OCI-LY1 (cell line): ENCODE measurements at regions not wholly inside any gene's neighbourhood (a gene's known extent, or its start where the extent isn't known, plus 50 kb on each side); places are given as distances from the start of the nearest gene placed in this dataset.

Experiments used
- H2AFZ ChIP-seq: fragments of 200-600 bp; sonication (generic), shearing (Covaris generic); 2 replicates; pipeline ENCODE4 v1.6.0; 2014; ENCODE audit warnings: antibody characterized with exemption, mild to moderate bottlenecking, low read length
- H3F3A ChIP-seq: fragments of 200-600 bp; sonication (generic), shearing (Covaris generic); 2 replicates; pipeline ENCODE4 v1.6.0; 2014; ENCODE audit warnings: mild to moderate bottlenecking, antibody characterized with exemption, low read length, moderate library complexity; ENCODE audit not compliant: insufficient read depth
- H3K27ac ChIP-seq: fragments of 200-600 bp; sonication (generic); 2 replicates; pipeline ENCODE4 v1.5.1; 2014; ENCODE audit warnings: low read length, mixed run types, mild to moderate bottlenecking, low read depth; ENCODE audit not compliant: poor library complexity, severe bottlenecking
- H3K27me3 ChIP-seq: fragments of 200-600 bp; sonication (generic); 2 replicates; pipeline ENCODE4 v1.6.0; 2014; ENCODE audit warnings: antibody characterized with exemption, mild to moderate bottlenecking, low read length, moderate library complexity; ENCODE audit not compliant: insufficient read depth
- H3K36me3 ChIP-seq: fragments of 200-600 bp; sonication (generic); 2 replicates; pipeline ENCODE4 v1.6.1; 2014; ENCODE audit warnings: mild to moderate bottlenecking, antibody characterized with exemption, low read length, moderate library complexity, mixed read lengths; ENCODE audit not compliant: insufficient read depth
- H3K4me1 ChIP-seq: fragments of 200-600 bp; sonication (generic); 2 replicates; pipeline ENCODE4 v1.5.1; 2014; ENCODE audit warnings: mild to moderate bottlenecking, low read length, moderate library complexity; ENCODE audit not compliant: insufficient read depth, severe bottlenecking
- H3K4me2 ChIP-seq: fragments of 200-600 bp; sonication (generic), shearing (Covaris generic); 2 replicates; pipeline ENCODE4 v1.6.1; 2014; ENCODE audit warnings: low read length
- H3K4me3 ChIP-seq: fragments of 200-600 bp; sonication (generic); 2 replicates; pipeline ENCODE4 v1.5.1; 2014; ENCODE audit warnings: low read length, low read depth, mild to moderate bottlenecking, mixed read lengths; ENCODE audit not compliant: poor library complexity, severe bottlenecking
- H3K79me2 ChIP-seq: fragments of 200-600 bp; shearing (Covaris generic); 2 replicates; pipeline ENCODE4 v1.6.1; 2016; ENCODE audit warnings: mixed run types, low read length, mixed read lengths; ENCODE audit not compliant: insufficient read depth
- H3K9ac ChIP-seq: fragments of 200-600 bp; sonication (generic), shearing (Covaris generic); 2 replicates; pipeline ENCODE4 v1.6.1; 2014; ENCODE audit warnings: mild to moderate bottlenecking, low read length, mixed read lengths
- H3K9me2 ChIP-seq: fragments of 200-600 bp; sonication (generic), shearing (Covaris generic); 2 replicates; pipeline ENCODE4 v1.6.1; 2014; ENCODE audit warnings: low read depth, mild to moderate bottlenecking, low read length, mixed read lengths
- H3K9me3 ChIP-seq: fragments of 200-600 bp; shearing (Covaris generic); 2 replicates; pipeline ENCODE4 v1.6.1; 2014; ENCODE audit warnings: low read length, mixed read lengths
- H4K20me1 ChIP-seq: fragments of 200-600 bp; sonication (generic), shearing (Covaris generic); 2 replicates; pipeline ENCODE4 v1.6.0; 2016; ENCODE audit warnings: mild to moderate bottlenecking, low read length; ENCODE audit not compliant: insufficient read depth
- EZH2 ChIP-seq: fragments of 200-600 bp; sonication (generic), shearing (Covaris generic); IDR thresholded peaks from 2 replicates; pipeline ENCODE4 v1.8.0; 2017; ENCODE audit warnings: borderline replicate concordance, mixed run types, mild to moderate bottlenecking, antibody characterized with exemption, low read length, moderate library complexity, mixed read lengths
- TF ChIP-seq, protein P1 (sequence below): fragments of 200-600 bp; sonication (generic), shearing (Covaris generic); IDR thresholded peaks from 2 replicates; pipeline ENCODE4 v1.5.1; 2017; ENCODE audit warnings: mild to moderate bottlenecking, antibody characterized with exemption, low read length, moderate library complexity, mixed read lengths

DNA sequence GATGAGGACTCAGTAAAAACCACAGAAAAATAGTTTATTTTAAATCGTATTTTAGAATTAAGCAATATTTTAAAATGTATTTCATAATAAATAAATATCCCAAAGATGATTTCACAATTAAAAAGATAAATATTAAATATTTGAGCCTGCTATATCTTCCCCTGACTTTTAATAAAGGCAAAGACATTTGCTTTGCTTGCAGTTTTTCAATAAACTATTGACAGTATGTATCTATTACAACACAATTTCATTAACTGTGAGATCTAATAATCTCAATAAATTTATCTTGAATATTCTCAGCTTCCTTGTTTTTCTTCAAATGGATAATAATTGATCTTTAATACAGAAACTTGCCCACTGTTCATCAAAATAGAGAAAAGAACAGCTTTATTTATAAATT, 186.2 kb upstream of the TARS1 start:
- H2AFZ ChIP-seq = no peak overlapping the region
- H3K27ac ChIP-seq = no peak overlapping the region
- TF ChIP-seq, protein P1, sequence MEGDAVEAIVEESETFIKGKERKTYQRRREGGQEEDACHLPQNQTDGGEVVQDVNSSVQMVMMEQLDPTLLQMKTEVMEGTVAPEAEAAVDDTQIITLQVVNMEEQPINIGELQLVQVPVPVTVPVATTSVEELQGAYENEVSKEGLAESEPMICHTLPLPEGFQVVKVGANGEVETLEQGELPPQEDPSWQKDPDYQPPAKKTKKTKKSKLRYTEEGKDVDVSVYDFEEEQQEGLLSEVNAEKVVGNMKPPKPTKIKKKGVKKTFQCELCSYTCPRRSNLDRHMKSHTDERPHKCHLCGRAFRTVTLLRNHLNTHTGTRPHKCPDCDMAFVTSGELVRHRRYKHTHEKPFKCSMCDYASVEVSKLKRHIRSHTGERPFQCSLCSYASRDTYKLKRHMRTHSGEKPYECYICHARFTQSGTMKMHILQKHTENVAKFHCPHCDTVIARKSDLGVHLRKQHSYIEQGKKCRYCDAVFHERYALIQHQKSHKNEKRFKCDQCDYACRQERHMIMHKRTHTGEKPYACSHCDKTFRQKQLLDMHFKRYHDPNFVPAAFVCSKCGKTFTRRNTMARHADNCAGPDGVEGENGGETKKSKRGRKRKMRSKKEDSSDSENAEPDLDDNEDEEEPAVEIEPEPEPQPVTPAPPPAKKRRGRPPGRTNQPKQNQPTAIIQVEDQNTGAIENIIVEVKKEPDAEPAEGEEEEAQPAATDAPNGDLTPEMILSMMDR = no peak
- no peak for TF ChIP-seq EZH2
- no peak overlapping the region for H3K4me3 ChIP-seq
- H3K79me2 ChIP-seq = no peaks in the 10 kb centered on the region
- no peaks in the 10 kb centered on the region for H3K36me3 ChIP-seq
- H3K4me2 ChIP-seq = no peak overlapping the region
- H4K20me1 ChIP-seq = no peaks in the 10 kb centered on the region
- H3K9me3 ChIP-seq = no peaks in the 10 kb centered on the region
- no peaks in the 10 kb centered on the region for H3K9me2 ChIP-seq
- H3K4me1 ChIP-seq = no peaks in the 10 kb centered on the region
- H3F3A ChIP-seq = no peaks in the 10 kb centered on the region
- no peak overlapping the region for H3K9ac ChIP-seq
- no peaks in the 10 kb centered on the region for H3K27me3 ChIP-seq

DNA sequence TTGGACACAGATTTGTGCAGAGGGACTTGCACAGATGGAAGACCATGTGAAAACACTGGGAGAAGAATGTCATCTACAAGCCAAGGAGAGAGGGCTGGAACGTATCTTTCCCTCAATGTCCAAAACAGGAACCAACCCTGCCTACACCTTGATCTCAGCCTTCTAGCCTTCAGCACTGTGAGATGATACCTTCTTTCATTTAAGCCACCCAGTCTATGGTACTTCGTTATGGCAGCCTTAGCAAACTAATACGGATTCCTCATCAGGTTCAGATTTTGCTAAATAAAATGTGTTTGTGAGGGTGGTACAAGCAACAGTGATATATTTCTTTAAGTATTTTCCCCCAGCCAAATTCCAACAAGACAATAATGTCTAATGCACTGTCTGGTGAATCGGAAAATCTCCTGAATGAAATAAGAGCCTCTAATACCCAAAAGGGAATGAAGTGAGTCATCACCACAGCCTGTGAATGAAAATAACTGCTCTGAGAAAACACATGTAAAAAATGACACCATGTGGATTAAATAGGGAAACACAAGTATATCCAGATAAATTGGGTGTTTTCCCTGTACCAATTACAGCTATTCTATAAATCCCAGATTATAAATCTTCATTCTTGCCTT, 182.8 kb upstream of the TARS1 start:
- no peak overlapping the region for H3K4me3 ChIP-seq
- no peaks in the 10 kb centered on the region for H3K27me3 ChIP-seq
- H2AFZ ChIP-seq = no peak overlapping the region
- TF ChIP-seq, protein P1 = no peak
- TF ChIP-seq EZH2 = no peak
- H4K20me1 ChIP-seq = no peaks in the 10 kb centered on the region
- H3K36me3 ChIP-seq = no peaks in the 10 kb centered on the region
- no peak overlapping the region for H3K4me2 ChIP-seq
- H3K9me2 ChIP-seq = no peaks in the 10 kb centered on the region
- H3F3A ChIP-seq = no peaks in the 10 kb centered on the region
- H3K9ac ChIP-seq = no peak overlapping the region
- no peaks in the 10 kb centered on the region for H3K9me3 ChIP-seq
- no peaks in the 10 kb centered on the region for H3K4me1 ChIP-seq
- H3K27ac ChIP-seq = no peak overlapping the region
- H3K79me2 ChIP-seq = no peaks in the 10 kb centered on the region

GRCh38 chr5:33258553-33258952, 182.2 kb upstream of the TARS1 start:
- no peak overlapping the region for H3K27ac ChIP-seq
- no peak overlapping the region for H3K4me2 ChIP-seq
- H4K20me1 ChIP-seq = no peaks in the 10 kb centered on the region
- H2AFZ ChIP-seq = no peak overlapping the region
- no peak overlapping the region for H3K4me3 ChIP-seq
- no peaks in the 10 kb centered on the region for H3K79me2 ChIP-seq
- no peaks in the 10 kb centered on the region for H3K36me3 ChIP-seq
- no peaks in the 10 kb centered on the region for H3K9me2 ChIP-seq
- H3K4me1 ChIP-seq = no peaks in the 10 kb centered on the region
- TF ChIP-seq, protein P1 = no peak
- no peak for TF ChIP-seq EZH2
- H3K9me3 ChIP-seq = no peaks in the 10 kb centered on the region
- no peaks in the 10 kb centered on the region for H3F3A ChIP-seq
- no peaks in the 10 kb centered on the region for H3K27me3 ChIP-seq
- H3K9ac ChIP-seq = no peak overlapping the region
